GM12892 (cell line): ENCODE measurements at regions not wholly inside any gene's neighbourhood (a gene's known extent, or its start where the extent isn't known, plus 50 kb on each side); places are given as distances from the start of the nearest gene placed in this dataset.

ENCODE experiments used
- POLR2A ChIP-seq: IDR thresholded peaks from 2 replicates; pipeline ENCODE4 v1.6.1; 2011; ENCODE audit warnings: low read depth, low read length, control low read depth
- POLR2AphosphoS5 ChIP-seq: IDR thresholded peaks from 2 replicates; pipeline ENCODE4 v1.6.1; 2011; ENCODE audit warnings: low read depth, low read length, control low read depth

- TF ChIP-seq POLR2A (no peak), POLR2AphosphoS5 (no peak)
Measured at GRCh38 chr5:3878267-3878666, 282.6 kb downstream of the IRX1 start.
